ENCODE measurements at regions not wholly inside any gene's neighbourhood (a gene's known extent, or its start where the extent isn't known, plus 50 kb on each side); places are given as distances from the start of the nearest gene placed in this dataset.

DNA sequence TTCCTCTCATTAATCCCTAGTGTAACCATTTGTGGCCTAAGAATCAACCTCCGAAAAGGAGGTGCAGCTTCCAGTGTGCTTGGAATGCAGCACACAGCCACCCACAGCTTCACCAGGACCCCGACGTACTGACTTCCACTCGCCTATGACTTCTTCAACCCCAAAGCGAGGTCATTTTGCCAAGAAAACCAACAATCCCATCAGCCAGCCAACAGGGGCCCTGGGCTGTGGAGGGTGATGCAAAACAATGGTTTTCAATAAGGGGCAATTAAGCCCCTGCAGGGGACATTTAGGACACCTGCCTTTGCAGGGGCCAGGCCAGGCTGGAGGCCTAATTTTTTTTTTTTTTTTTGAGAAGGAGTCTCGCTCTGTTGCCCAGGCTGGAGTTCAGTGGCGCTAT is 158.1 kb upstream of the SKOR2 start:
- H3K27ac ChIP-seq = no peak overlapping the region
- no peak for TF ChIP-seq ZFX (IDR thresholded peaks at IDR 0.05)
- TF ChIP-seq, protein P1, sequence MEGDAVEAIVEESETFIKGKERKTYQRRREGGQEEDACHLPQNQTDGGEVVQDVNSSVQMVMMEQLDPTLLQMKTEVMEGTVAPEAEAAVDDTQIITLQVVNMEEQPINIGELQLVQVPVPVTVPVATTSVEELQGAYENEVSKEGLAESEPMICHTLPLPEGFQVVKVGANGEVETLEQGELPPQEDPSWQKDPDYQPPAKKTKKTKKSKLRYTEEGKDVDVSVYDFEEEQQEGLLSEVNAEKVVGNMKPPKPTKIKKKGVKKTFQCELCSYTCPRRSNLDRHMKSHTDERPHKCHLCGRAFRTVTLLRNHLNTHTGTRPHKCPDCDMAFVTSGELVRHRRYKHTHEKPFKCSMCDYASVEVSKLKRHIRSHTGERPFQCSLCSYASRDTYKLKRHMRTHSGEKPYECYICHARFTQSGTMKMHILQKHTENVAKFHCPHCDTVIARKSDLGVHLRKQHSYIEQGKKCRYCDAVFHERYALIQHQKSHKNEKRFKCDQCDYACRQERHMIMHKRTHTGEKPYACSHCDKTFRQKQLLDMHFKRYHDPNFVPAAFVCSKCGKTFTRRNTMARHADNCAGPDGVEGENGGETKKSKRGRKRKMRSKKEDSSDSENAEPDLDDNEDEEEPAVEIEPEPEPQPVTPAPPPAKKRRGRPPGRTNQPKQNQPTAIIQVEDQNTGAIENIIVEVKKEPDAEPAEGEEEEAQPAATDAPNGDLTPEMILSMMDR (conservative IDR thresholded peaks at IDR 0.05) = no peak

DNA sequence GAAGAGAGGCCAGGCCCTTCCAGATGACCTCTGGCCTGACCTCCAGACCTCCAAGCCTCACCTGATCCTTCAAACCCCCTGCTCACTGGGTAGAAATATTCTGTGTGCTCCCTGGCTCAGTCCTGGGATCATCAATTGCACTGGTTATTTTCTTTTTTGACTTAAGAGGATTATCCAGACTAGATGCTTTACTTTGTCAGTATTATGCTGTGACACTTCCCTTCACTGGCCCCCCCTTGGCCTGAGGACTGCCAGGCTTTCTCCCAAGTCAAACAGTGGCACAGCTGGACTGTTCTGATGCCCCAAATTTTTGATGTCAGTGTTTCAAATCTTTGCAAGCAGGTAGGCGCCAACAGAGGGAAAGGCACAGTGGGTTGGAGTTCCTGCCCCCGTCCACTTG is 156.3 kb upstream of the SKOR2 start:
- TF ChIP-seq, protein P1 (conservative IDR thresholded peaks at IDR 0.05) = no peak
- no peak for TF ChIP-seq ZFX (IDR thresholded peaks at IDR 0.05)
- H3K27ac ChIP-seq = no peak overlapping the region

DNA sequence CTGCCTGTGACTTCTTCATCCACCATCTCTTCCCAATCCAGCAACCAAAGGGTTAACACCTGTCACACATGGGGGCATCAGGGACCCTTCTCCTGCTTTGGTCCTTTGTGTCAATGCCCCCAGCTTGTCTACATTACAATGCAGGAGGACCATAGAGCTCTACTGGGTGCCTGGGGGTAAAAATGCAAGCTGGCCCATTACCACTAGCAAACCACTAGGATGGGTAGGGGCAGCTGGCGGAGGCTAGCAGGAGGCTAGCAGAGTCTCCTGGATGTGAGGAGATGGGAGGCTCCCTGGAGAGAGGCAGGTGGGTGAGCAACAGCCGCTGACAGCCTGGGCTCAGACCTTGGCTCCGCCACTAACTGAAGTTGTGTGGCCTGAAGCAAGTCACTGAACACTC is 153.4 kb upstream of the SKOR2 start:
- TF ChIP-seq, protein P1 (conservative IDR thresholded peaks at IDR 0.05) = no peak
- no peak for TF ChIP-seq ZFX (IDR thresholded peaks at IDR 0.05)
- no peak overlapping the region for H3K27ac ChIP-seq

DNA sequence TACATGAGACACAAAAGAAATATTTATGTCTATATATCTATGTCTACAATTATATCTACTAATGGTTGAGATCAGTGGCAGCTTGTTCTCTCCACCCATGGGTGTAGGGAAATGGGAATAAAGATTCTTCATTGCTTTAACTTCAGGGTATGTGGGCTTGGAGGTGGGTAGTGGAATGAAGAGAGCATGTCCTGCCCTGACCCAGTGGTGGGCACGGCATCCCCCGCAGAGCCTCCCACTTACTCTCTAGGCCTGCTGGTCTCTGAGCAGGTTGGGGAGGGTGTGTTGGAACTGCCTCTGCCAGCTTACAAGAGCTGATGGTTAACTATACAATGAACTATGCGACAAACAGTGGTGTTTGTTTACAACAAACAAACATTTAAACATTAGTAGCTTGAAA is 152.5 kb upstream of the SKOR2 start:
- no peak for TF ChIP-seq ZFX (IDR thresholded peaks at IDR 0.05)
- TF ChIP-seq, protein P1 (conservative IDR thresholded peaks at IDR 0.05) = no peak
- H3K27ac ChIP-seq = no peak overlapping the region

DNA sequence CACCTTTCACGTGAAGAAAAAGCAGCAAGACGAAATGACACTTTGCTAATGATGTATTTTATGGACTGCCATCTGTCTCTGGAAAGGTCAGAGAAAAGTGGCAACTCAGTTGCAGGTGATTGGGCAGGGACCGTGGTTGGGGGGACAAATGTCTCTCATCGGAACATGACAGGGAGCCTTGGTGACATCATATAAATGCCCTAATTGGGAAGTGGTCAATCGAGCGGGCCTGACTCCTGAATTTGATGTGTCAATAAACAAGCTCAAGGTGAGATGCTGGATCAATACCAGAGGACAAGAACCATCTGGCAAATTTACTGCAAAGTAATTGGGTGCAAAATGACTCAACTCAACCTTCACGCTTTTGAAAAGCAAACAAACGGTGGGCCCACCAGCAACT is 151.9 kb upstream of the SKOR2 start:
- no peak for TF ChIP-seq ZFX (IDR thresholded peaks at IDR 0.05)
- TF ChIP-seq, protein P1 (conservative IDR thresholded peaks at IDR 0.05) = no peak
- H3K27ac ChIP-seq = no peak overlapping the region

DNA sequence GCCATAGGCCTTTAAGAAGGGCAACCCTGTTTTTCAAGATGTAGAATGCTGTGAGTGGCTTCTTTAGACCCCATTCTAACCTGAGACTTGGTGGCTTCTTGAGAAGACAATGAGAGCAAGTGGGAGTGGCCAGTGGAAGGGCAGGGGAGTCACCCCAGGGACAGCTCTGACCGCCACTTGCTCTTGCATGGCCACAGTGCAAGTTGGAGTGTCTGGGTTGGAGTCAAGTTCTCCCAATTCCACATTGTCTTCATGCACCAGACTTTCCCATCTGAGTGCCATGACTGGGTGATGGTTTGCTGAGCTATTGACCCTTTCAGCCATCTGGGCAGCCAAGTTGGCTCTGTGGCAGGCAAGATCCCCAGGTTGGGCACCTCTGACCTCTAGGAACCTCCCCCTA is 148.0 kb upstream of the SKOR2 start:
- no peak overlapping the region for H3K27ac ChIP-seq
- no peak for TF ChIP-seq ZFX (IDR thresholded peaks at IDR 0.05)
- TF ChIP-seq, protein P1 (conservative IDR thresholded peaks at IDR 0.05) = no peak

DNA sequence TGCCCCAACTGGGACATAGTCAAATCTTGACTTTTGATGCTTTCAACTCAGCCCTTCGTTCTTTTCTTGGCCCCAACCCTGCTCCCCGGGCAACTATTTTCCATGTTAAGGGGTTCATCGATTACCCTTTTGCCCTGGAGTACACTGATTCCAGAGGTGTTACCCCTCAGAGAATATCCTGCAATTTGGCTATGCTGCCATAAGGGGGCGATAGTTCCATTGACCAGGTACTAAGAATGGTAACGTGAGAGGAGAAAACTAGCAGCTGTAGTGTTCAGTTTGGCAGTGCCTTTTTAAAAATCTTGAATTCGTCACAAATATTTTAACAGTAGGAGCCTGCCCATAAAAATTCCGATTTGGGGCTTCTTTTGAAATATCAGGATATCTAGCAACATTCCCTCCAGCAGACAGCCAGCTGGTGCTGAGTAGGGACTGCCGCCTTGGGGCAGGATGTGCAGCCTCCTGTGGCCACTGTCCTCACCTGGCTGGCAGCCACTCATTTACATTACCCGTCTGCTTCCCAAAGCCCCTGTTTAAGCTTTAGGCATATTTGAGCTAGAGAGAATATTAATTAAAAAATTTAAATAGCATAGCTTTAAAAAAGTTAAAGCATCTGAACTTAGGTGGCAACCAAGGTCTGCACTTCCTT is 146.3 kb upstream of the SKOR2 start:
- TF ChIP-seq ZFX (IDR thresholded peaks at IDR 0.05) = no peak
- TF ChIP-seq, protein P1 (conservative IDR thresholded peaks at IDR 0.05) = peak; percentile 77
- H3K27ac ChIP-seq = no peak overlapping the region
